ENCODE measurements at regions not wholly inside any gene's neighbourhood (a gene's known extent, or its start where the extent isn't known, plus 50 kb on each side); places are given as distances from the start of the nearest gene placed in this dataset.
A peak's percentile ranks its signal among the peaks of the same experiment; 100 is the strongest.

GRCh38 chr19:30144802-30145201 is 202.8 kb downstream of the URI1 start:
- WGBS (ENCODE audit: insufficient coverage, low lambda C conversion rate), result no CpG with 5 or more reads among the region's 19 CpGs
- Histone ChIP-seq H3K9me3 (ENCODE audit: control insufficient read depth, low read depth, low read length) (no peaks in the 10 kb centered on the region), H3K27me3 (ENCODE audit: control insufficient read depth, insufficient read depth, low read length) (no peaks in the 10 kb centered on the region), H3K36me3 (ENCODE audit: control insufficient read depth, insufficient read depth, low read length) (no peaks in the 10 kb centered on the region), H3K27ac (ENCODE audit: low read length) (no peak overlapping the region), H3K4me1 (ENCODE audit: control insufficient read depth, insufficient read depth, low read length) (no peaks in the 10 kb centered on the region), H3K4me3 (ENCODE audit: low read length) (no peak overlapping the region)
- DNase-seq, result no peak

- DNase-seq, result no peak
- Histone ChIP-seq H3K27me3 (ENCODE audit: control insufficient read depth, insufficient read depth, low read length) (no peaks in the 10 kb centered on the region), H3K9me3 (ENCODE audit: control insufficient read depth, low read depth, low read length) (no peaks in the 10 kb centered on the region), H3K36me3 (ENCODE audit: control insufficient read depth, insufficient read depth, low read length) (no peaks in the 10 kb centered on the region), H3K4me3 (ENCODE audit: low read length) (no peak overlapping the region), H3K27ac (ENCODE audit: low read length) (no peak overlapping the region), H3K4me1 (ENCODE audit: control insufficient read depth, insufficient read depth, low read length) (no peaks in the 10 kb centered on the region)
- WGBS (ENCODE audit: insufficient coverage, low lambda C conversion rate), result no CpG with 5 or more reads among the region's 8 CpGs
Observed at GRCh38 chr19:30145467-30145866, 203.4 kb downstream of the URI1 start.

GRCh38 chr19:30146346-30146745 is 204.3 kb downstream of the URI1 start:
- Histone ChIP-seq H3K27me3 (ENCODE audit: control insufficient read depth, insufficient read depth, low read length) (no peaks in the 10 kb centered on the region), H3K36me3 (ENCODE audit: control insufficient read depth, insufficient read depth, low read length) (no peaks in the 10 kb centered on the region), H3K9me3 (ENCODE audit: control insufficient read depth, low read depth, low read length) (no peaks in the 10 kb centered on the region), H3K4me3 (ENCODE audit: low read length) (no peak overlapping the region), H3K27ac (ENCODE audit: low read length) (no peak overlapping the region), H3K4me1 (ENCODE audit: control insufficient read depth, insufficient read depth, low read length) (no peaks in the 10 kb centered on the region)
- no peak for DNase-seq
- 100% methylated on average over 1 of the region's 14 CpGs for WGBS (ENCODE audit: insufficient coverage, low lambda C conversion rate)

- H3K9me3 ChIP-seq (ENCODE audit: control insufficient read depth, low read depth, low read length), result no peaks in the 10 kb centered on the region
- H3K4me1 ChIP-seq (ENCODE audit: control insufficient read depth, insufficient read depth, low read length), result no peaks in the 10 kb centered on the region
- H3K36me3 ChIP-seq (ENCODE audit: control insufficient read depth, insufficient read depth, low read length), result no peaks in the 10 kb centered on the region
- peak in 1 of 2 donors; percentile 41 for DNase-seq
- no peak overlapping the region for H3K4me3 ChIP-seq (ENCODE audit: low read length)
- no CpG with 5 or more reads among the region's 13 CpGs for WGBS (ENCODE audit: insufficient coverage, low lambda C conversion rate)
- peaks cover 1% of the 10 kb centered on the region for H3K27me3 ChIP-seq (ENCODE audit: control insufficient read depth, insufficient read depth, low read length)
- no peak overlapping the region for H3K27ac ChIP-seq (ENCODE audit: low read length)
Observed at GRCh38 chr19:30148039-30148790, 206.2 kb downstream of the URI1 start.

GRCh38 chr19:30148803-30149202 is 206.8 kb downstream of the URI1 start:
- no peaks in the 10 kb centered on the region for H3K9me3 ChIP-seq (ENCODE audit: control insufficient read depth, low read depth, low read length)
- no peak overlapping the region for H3K4me3 ChIP-seq (ENCODE audit: low read length)
- no CpG with 5 or more reads among the region's 8 CpGs for WGBS (ENCODE audit: insufficient coverage, low lambda C conversion rate)
- H3K4me1 ChIP-seq (ENCODE audit: control insufficient read depth, insufficient read depth, low read length), result no peaks in the 10 kb centered on the region
- H3K36me3 ChIP-seq (ENCODE audit: control insufficient read depth, insufficient read depth, low read length), result no peaks in the 10 kb centered on the region
- no peak for DNase-seq
- peaks cover 2% of the 10 kb centered on the region for H3K27me3 ChIP-seq (ENCODE audit: control insufficient read depth, insufficient read depth, low read length)
- H3K27ac ChIP-seq (ENCODE audit: low read length), result no peak overlapping the region

GRCh38 chr19:30149300-30149699 is 207.3 kb downstream of the URI1 start:
- no peak overlapping the region for H3K4me3 ChIP-seq (ENCODE audit: low read length)
- H3K4me1 ChIP-seq (ENCODE audit: control insufficient read depth, insufficient read depth, low read length), result no peaks in the 10 kb centered on the region
- WGBS (ENCODE audit: insufficient coverage, low lambda C conversion rate), result no CpG with 5 or more reads among the region's 6 CpGs
- H3K27me3 ChIP-seq (ENCODE audit: control insufficient read depth, insufficient read depth, low read length), result peaks cover 2% of the 10 kb centered on the region
- H3K27ac ChIP-seq (ENCODE audit: low read length), result no peak overlapping the region
- H3K36me3 ChIP-seq (ENCODE audit: control insufficient read depth, insufficient read depth, low read length), result no peaks in the 10 kb centered on the region
- no peaks in the 10 kb centered on the region for H3K9me3 ChIP-seq (ENCODE audit: control insufficient read depth, low read depth, low read length)
- no peak for DNase-seq

GRCh38 chr19:30150626-30151025 is 208.6 kb downstream of the URI1 start:
- WGBS (ENCODE audit: insufficient coverage, low lambda C conversion rate), result no CpG with 5 or more reads among the region's 8 CpGs
- H3K4me1 ChIP-seq (ENCODE audit: control insufficient read depth, insufficient read depth, low read length), result no peaks in the 10 kb centered on the region
- H3K27ac ChIP-seq (ENCODE audit: low read length), result no peak overlapping the region
- peaks cover 6% of the 10 kb centered on the region for H3K27me3 ChIP-seq (ENCODE audit: control insufficient read depth, insufficient read depth, low read length)
- no peaks in the 10 kb centered on the region for H3K36me3 ChIP-seq (ENCODE audit: control insufficient read depth, insufficient read depth, low read length)
- no peak overlapping the region for H3K4me3 ChIP-seq (ENCODE audit: low read length)
- no peak for DNase-seq
- no peaks in the 10 kb centered on the region for H3K9me3 ChIP-seq (ENCODE audit: control insufficient read depth, low read depth, low read length)

- Histone ChIP-seq H3K4me3 (ENCODE audit: low read length) (no peak overlapping the region), H3K27me3 (ENCODE audit: control insufficient read depth, insufficient read depth, low read length) (peaks cover 7% of the 10 kb centered on the region), H3K36me3 (ENCODE audit: control insufficient read depth, insufficient read depth, low read length) (no peaks in the 10 kb centered on the region), H3K9me3 (ENCODE audit: control insufficient read depth, low read depth, low read length) (no peaks in the 10 kb centered on the region), H3K4me1 (ENCODE audit: control insufficient read depth, insufficient read depth, low read length) (no peaks in the 10 kb centered on the region), H3K27ac (ENCODE audit: low read length) (no peak overlapping the region)
- DNase-seq, result no peak
- no CpG with 5 or more reads among the region's 6 CpGs for WGBS (ENCODE audit: insufficient coverage, low lambda C conversion rate)
Observed at GRCh38 chr19:30151081-30151480, 209.0 kb downstream of the URI1 start.

- Histone ChIP-seq H3K27ac (ENCODE audit: low read length) (no peak overlapping the region), H3K36me3 (ENCODE audit: control insufficient read depth, insufficient read depth, low read length) (no peaks in the 10 kb centered on the region), H3K4me3 (ENCODE audit: low read length) (no peak overlapping the region), H3K9me3 (ENCODE audit: control insufficient read depth, low read depth, low read length) (no peaks in the 10 kb centered on the region), H3K4me1 (ENCODE audit: control insufficient read depth, insufficient read depth, low read length) (no peaks in the 10 kb centered on the region), H3K27me3 (ENCODE audit: control insufficient read depth, insufficient read depth, low read length) (peaks cover 7% of the 10 kb centered on the region)
- DNase-seq, result no peak
- WGBS (ENCODE audit: insufficient coverage, low lambda C conversion rate), result no CpG with 5 or more reads among the region's 10 CpGs
Observed at GRCh38 chr19:30152510-30153291, 210.7 kb downstream of the URI1 start.

- no peaks in the 10 kb centered on the region for H3K4me1 ChIP-seq (ENCODE audit: control insufficient read depth, insufficient read depth, low read length)
- H3K4me3 ChIP-seq (ENCODE audit: low read length), result no peak overlapping the region
- WGBS (ENCODE audit: insufficient coverage, low lambda C conversion rate), result 65% methylated on average over 4 of the region's 18 CpGs
- no peak overlapping the region for H3K27ac ChIP-seq (ENCODE audit: low read length)
- no peaks in the 10 kb centered on the region for H3K36me3 ChIP-seq (ENCODE audit: control insufficient read depth, insufficient read depth, low read length)
- H3K27me3 ChIP-seq (ENCODE audit: control insufficient read depth, insufficient read depth, low read length), result peaks cover 7% of the 10 kb centered on the region
- DNase-seq, result no peak
- no peaks in the 10 kb centered on the region for H3K9me3 ChIP-seq (ENCODE audit: control insufficient read depth, low read depth, low read length)
Observed at GRCh38 chr19:30153326-30154210, 211.5 kb downstream of the URI1 start.
